ENCODE measurements at regions not wholly inside any gene's neighbourhood (a gene's known extent, or its start where the extent isn't known, plus 50 kb on each side); places are given as distances from the start of the nearest gene placed in this dataset.

DNA sequence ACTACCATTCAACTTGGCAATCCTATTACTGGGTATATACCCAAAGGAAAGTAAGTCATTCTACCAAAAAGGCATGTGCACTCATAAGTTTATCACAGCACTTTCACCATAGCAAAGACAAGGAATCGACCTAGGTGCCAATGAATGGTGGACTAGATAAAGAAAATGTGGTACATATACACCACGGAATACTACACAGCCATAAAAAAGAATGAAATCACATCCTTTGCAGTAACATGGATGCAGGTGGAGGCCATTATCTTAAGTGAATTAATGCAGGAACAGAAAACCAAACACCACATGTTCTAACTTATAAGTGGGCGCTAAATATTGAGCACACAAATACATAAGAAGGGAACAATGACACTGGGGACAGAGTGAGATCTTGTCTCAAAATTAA lies 65.8 kb upstream of the SUB1 start:
- TF ChIP-seq, protein P1, sequence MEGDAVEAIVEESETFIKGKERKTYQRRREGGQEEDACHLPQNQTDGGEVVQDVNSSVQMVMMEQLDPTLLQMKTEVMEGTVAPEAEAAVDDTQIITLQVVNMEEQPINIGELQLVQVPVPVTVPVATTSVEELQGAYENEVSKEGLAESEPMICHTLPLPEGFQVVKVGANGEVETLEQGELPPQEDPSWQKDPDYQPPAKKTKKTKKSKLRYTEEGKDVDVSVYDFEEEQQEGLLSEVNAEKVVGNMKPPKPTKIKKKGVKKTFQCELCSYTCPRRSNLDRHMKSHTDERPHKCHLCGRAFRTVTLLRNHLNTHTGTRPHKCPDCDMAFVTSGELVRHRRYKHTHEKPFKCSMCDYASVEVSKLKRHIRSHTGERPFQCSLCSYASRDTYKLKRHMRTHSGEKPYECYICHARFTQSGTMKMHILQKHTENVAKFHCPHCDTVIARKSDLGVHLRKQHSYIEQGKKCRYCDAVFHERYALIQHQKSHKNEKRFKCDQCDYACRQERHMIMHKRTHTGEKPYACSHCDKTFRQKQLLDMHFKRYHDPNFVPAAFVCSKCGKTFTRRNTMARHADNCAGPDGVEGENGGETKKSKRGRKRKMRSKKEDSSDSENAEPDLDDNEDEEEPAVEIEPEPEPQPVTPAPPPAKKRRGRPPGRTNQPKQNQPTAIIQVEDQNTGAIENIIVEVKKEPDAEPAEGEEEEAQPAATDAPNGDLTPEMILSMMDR (IDR thresholded peaks at IDR 0.05), result no peak
- TF ChIP-seq POLR2A (IDR thresholded peaks at IDR 0.05), result no peak
- TF ChIP-seq POLR2AphosphoS5 (IDR thresholded peaks at IDR 0.05; ENCODE audit: insufficient read depth in 1 of 2, low read depth in 1 of 2), result no peak
